ENCODE measurements at regions not wholly inside any gene's neighbourhood (a gene's known extent, or its start where the extent isn't known, plus 50 kb on each side); places are given as distances from the start of the nearest gene placed in this dataset.
A peak's percentile ranks its signal among the peaks of the same experiment; 100 is the strongest.

- no peak overlapping the region for H3K4me3 ChIP-seq (replicated peaks; ENCODE audit: low read depth, low read length)
- no peak for TF ChIP-seq CTCF (IDR thresholded peaks at IDR 0.05; ENCODE audit: low read length, missing control alignments)
- no peak for DNase-seq (ENCODE audit: low read depth)
These were observed 167.6 kb upstream of the MAFB start for GRCh38 chr20:40856653-40857052.

GRCh38 chr20:40860487-40860902 lies 168.1 kb upstream of the TOP1 start:
- TF ChIP-seq CTCF (IDR thresholded peaks at IDR 0.05; ENCODE audit: low read length, missing control alignments), result no peak
- DNase-seq (ENCODE audit: low read depth), result peak; percentile 25
- no peak overlapping the region for H3K4me3 ChIP-seq (replicated peaks; ENCODE audit: low read depth, low read length)

- no peak overlapping the region for H3K4me3 ChIP-seq (replicated peaks; ENCODE audit: low read depth, low read length)
- no peak for DNase-seq (ENCODE audit: low read depth)
- no peak for TF ChIP-seq CTCF (IDR thresholded peaks at IDR 0.05; ENCODE audit: low read length, missing control alignments)
These were observed 167.1 kb upstream of the TOP1 start for GRCh38 chr20:40861427-40862008.

- no peak for TF ChIP-seq CTCF (IDR thresholded peaks at IDR 0.05; ENCODE audit: low read length, missing control alignments)
- DNase-seq (ENCODE audit: low read depth), result no peak
- no peak overlapping the region for H3K4me3 ChIP-seq (replicated peaks; ENCODE audit: low read depth, low read length)
These were observed 165.2 kb upstream of the TOP1 start for GRCh38 chr20:40863355-40863919.

GRCh38 chr20:40864470-40864869 lies 164.2 kb upstream of the TOP1 start:
- no peak overlapping the region for H3K4me3 ChIP-seq (replicated peaks; ENCODE audit: low read depth, low read length)
- no peak for DNase-seq (ENCODE audit: low read depth)
- TF ChIP-seq CTCF (IDR thresholded peaks at IDR 0.05; ENCODE audit: low read length, missing control alignments), result no peak

- TF ChIP-seq CTCF (IDR thresholded peaks at IDR 0.05; ENCODE audit: low read length, missing control alignments), result no peak
These were observed 163.5 kb upstream of the TOP1 start for GRCh38 chr20:40865095-40865494.

GRCh38 chr20:40866056-40866455 lies 162.6 kb upstream of the TOP1 start:
- TF ChIP-seq CTCF (IDR thresholded peaks at IDR 0.05; ENCODE audit: low read length, missing control alignments), result no peak
- H3K4me3 ChIP-seq (replicated peaks; ENCODE audit: low read depth, low read length), result no peak overlapping the region
- DNase-seq (ENCODE audit: low read depth), result no peak

More at GRCh38 chr20:40865095-40865494, 163.5 kb upstream of the TOP1 start:
- H3K4me3 ChIP-seq (replicated peaks; ENCODE audit: low read depth, low read length), result no peak overlapping the region
- no peak for DNase-seq (ENCODE audit: low read depth)

Data from fibroblast of pulmonary artery (primary cell).